Naive thymus-derived CD4-positive, alpha-beta T cell (primary cell): ENCODE measurements at regions not wholly inside any gene's neighbourhood (a gene's known extent, or its start where the extent isn't known, plus 50 kb on each side); places are given as distances from the start of the nearest gene placed in this dataset.

ENCODE experiments used
- ATAC-seq: fragments of 150-1000 bp; cut with Tn5 transposase; 2 replicates; pipeline ENCODE4 v1.10.0; 2021; ENCODE audit warnings: mild to moderate bottlenecking, moderate library complexity
- CTCF ChIA-PET: fragments of 350-600 bp; sonication (Branson Sonifier 250); formaldehyde crosslinking; loops from one replicate; lab custom pipeline; 2021; ENCODE audit warnings: antibody characterized with exemption; lab: Charles Lee
- POLR2A ChIA-PET: fragments of 350-600 bp; sonication (Branson Sonifier 250); formaldehyde crosslinking; loops from one replicate; lab custom pipeline; 2021; ENCODE audit warnings: antibody characterized with exemption, inconsistent platforms; lab: Charles Lee
- DNase-seq, 9 donors: peaks; one replicate each; pipeline versions ENCODE4 v3.0.0 to v3.0.0-alpha.2; 2020 to 2022; ENCODE audit warnings: mixed read lengths in 1 of 9
- H3K27ac ChIP-seq: one replicate; pipeline ENCODE4 v1.7.0; 2013; ENCODE audit warnings: mild to moderate bottlenecking, low read depth, low read length, moderate library complexity
- H3K27me3 ChIP-seq, 2 donors: one replicate each; pipeline ENCODE4 v1.7.0; 2013; ENCODE audit warnings: low read length in 2 of 2, mild to moderate bottlenecking in 2 of 2, moderate library complexity in 2 of 2; ENCODE audit not compliant: control insufficient read depth in 2 of 2, insufficient read depth in 2 of 2
- H3K36me3 ChIP-seq, 3 experiments: 1 replicate in 2 of 3; 2 replicates in 1 of 3; pipeline ENCODE4 v1.7.0; 2013; ENCODE audit warnings: low read length in 3 of 3, mild to moderate bottlenecking in 3 of 3, moderate library complexity in 1 of 3; ENCODE audit not compliant: insufficient read depth in 3 of 3, control insufficient read depth in 2 of 3
- H3K4me1 ChIP-seq, 2 donors: one replicate each; pipeline ENCODE4 v1.7.0; 2013; ENCODE audit warnings: low read length in 2 of 2, mild to moderate bottlenecking in 2 of 2, moderate library complexity in 1 of 2; ENCODE audit not compliant: control insufficient read depth in 2 of 2, insufficient read depth in 2 of 2
- H3K4me3 ChIP-seq: 2 replicates; pipeline ENCODE4 v1.7.0; 2013; ENCODE audit warnings: mild to moderate bottlenecking, low read length
- H3K9me3 ChIP-seq, 3 experiments: 1 replicate in 2 of 3; 2 replicates in 1 of 3; pipeline ENCODE4 v1.7.0; 2013; ENCODE audit warnings: low read length in 3 of 3; ENCODE audit not compliant: control insufficient read depth in 2 of 3
- H3K27ac Mint-ChIP-seq, 9 donors: one replicate each; pipeline ENCODE4 v1.8.0; 2020 to 2022; ENCODE audit warnings: mixed read lengths in 9 of 9, mild to moderate bottlenecking in 8 of 9, moderate library complexity in 5 of 9, inconsistent platforms in 2 of 9
- H3K27me3 Mint-ChIP-seq, 5 donors: one replicate each; pipeline ENCODE4 v1.8.0; 2021 to 2022; ENCODE audit warnings: mixed read lengths in 5 of 5, mild to moderate bottlenecking in 1 of 5
- H3K36me3 Mint-ChIP-seq, 5 donors: one replicate each; pipeline ENCODE4 v1.8.0; 2020 to 2022; ENCODE audit warnings: mixed read lengths in 5 of 5, mild to moderate bottlenecking in 3 of 5, inconsistent platforms in 1 of 5
- H3K4me1 Mint-ChIP-seq, 7 donors: one replicate each; pipeline ENCODE4 v1.8.0; 2020 to 2022; ENCODE audit warnings: mixed read lengths in 7 of 7, mild to moderate bottlenecking in 3 of 7, inconsistent platforms in 1 of 7
- H3K4me3 Mint-ChIP-seq, 10 donors: one replicate each; pipeline ENCODE4 v1.8.0; 2020 to 2022; ENCODE audit warnings: mild to moderate bottlenecking in 10 of 10, mixed read lengths in 10 of 10, moderate library complexity in 6 of 10, inconsistent platforms in 2 of 10
- H3K9me3 Mint-ChIP-seq, 11 donors: one replicate each; pipeline ENCODE4 v1.8.0; 2020 to 2022; ENCODE audit warnings: mixed read lengths in 11 of 11, mild to moderate bottlenecking in 4 of 11, inconsistent platforms in 1 of 11, moderate library complexity in 1 of 11
- intact Hi-C, 2 donors: fragments of 100-400 bp; cut with micrococcal nuclease; formaldehyde crosslinking; loops; one replicate each; pipeline ENCODE4 v1.15.1; 2023

DNA sequence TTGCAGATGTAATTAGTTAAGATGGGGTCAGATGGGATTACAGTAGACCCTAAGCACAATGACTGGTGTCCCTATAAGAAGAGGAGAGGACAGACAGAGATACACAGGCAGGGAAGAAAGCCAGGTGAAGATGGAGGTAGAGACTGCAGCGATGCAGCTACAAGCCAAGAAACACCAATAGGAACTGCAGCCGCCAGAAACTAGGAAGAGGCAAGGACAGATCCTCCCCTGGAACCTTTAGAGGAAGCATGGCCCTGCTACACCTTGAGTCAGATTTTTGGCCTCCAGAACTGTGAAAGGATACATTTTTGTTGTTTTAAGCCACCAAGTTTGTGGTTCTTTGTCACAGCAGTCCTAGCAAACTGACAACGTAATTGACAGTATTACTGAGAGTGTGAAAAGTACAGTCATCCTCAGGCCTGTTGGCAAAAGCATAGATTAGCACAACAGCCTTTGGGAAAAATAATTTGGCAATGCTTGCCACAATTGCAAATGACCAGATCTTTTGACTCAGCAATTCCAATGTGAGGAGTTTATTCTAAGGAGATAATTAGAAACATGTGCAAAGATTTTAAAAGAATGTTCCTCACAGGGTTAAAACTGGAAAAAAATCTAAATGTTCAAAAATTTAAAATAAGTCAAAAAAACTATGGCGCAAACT lies 82.6 kb upstream of the TJP1 start:
- H3K9me3 ChIP-seq, result no peaks in the 10 kb centered on the region
- H3K36me3 ChIP-seq, result no peaks in the 10 kb centered on the region
- POLR2A ChIA-PET, result no interaction called here
- H3K4me1 Mint-ChIP-seq, result no peaks in the 10 kb centered on the region
- H3K27ac Mint-ChIP-seq, result no peak overlapping the region
- H3K27me3 Mint-ChIP-seq, result peaks cover 4 to 47% (median 41%) of the 10 kb centered on the region in 5 donors
- no peak overlapping the region for H3K4me3 Mint-ChIP-seq
- no peaks in the 10 kb centered on the region for H3K4me1 ChIP-seq
- no peaks in the 10 kb centered on the region for H3K36me3 Mint-ChIP-seq
- no peak for DNase-seq
- peaks cover 0 to 12% (median 1%) of the 10 kb centered on the region in 11 donors for H3K9me3 Mint-ChIP-seq
- no peak overlapping the region for H3K4me3 ChIP-seq
- no peak for ATAC-seq
- H3K27me3 ChIP-seq, result no peaks in the 10 kb centered on the region
- H3K27ac ChIP-seq, result no peak overlapping the region
- intact Hi-C loops, result no loop called here
- CTCF ChIA-PET, result no interaction called here

DNA sequence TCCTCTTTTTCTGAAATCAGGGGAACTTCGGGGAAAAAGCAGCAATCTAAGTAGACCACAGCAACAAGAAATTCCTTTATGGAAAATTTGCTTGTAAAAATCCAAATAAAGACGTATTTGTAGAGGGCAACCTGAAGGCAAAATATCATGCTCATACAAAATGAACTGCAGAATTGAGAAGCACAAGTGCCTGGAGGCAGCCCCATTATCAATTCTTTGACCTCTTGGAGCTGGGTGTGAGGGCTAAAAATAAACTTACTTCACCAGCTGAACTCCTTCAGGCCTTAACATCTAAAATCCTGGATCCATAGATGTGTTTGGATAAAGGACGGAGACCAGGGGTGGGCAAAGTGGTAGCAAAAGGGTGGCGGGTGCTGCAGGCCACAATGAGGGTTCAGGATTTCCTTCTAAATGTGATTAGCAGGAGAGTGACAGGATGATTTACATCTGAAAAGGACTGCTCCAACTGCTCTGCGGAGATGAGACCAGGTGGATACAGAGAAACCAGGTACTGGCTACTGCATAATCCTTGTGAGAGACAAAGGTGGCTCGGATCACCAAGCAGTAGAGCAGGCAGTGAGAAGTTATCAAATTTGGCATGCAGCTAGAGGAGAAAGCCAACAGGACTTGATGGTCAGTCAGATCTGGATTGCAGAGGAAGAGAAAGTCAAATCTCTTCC lies 81.7 kb upstream of the TJP1 start:
- intact Hi-C loops, result no loop called here
- ChIA-PET CTCF (no interaction called here), POLR2A (no interaction called here)
- no peak overlapping the region for H3K4me3 Mint-ChIP-seq
- ATAC-seq (no peak), DNase-seq (no peak)
- H3K36me3 Mint-ChIP-seq, result no peaks in the 10 kb centered on the region
- peaks cover 0 to 15% (median 0%) of the 10 kb centered on the region in 11 donors for H3K9me3 Mint-ChIP-seq
- H3K27me3 Mint-ChIP-seq, result peaks cover 4 to 48% (median 45%) of the 10 kb centered on the region in 5 donors
- Histone ChIP-seq H3K9me3 (no peaks in the 10 kb centered on the region), H3K4me1 (no peaks in the 10 kb centered on the region), H3K36me3 (no peaks in the 10 kb centered on the region), H3K4me3 (no peak overlapping the region), H3K27me3 (no peaks in the 10 kb centered on the region), H3K27ac (no peak overlapping the region)
- no peak overlapping the region for H3K27ac Mint-ChIP-seq
- no peaks in the 10 kb centered on the region for H3K4me1 Mint-ChIP-seq

DNA sequence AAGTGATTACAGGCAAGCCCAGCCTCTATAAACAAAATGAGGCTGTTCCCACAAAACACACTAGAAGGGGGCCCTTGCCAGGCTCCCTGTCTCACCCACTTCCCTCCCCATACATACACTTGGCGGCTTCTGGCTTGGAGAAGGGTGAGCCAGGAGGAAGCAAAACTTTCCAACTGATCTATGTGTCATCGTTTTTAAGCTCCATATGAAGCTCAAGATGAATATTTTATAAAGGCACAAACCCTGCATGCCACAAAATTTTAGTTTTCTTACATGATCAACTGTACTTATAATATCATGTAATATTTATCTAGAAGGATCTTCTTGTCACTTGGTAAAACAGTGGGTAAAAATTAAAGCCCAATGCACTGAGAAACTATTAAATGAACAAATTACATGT lies 80.8 kb upstream of the TJP1 start:
- Histone ChIP-seq H3K27ac (no peak overlapping the region), H3K27me3 (no peaks in the 10 kb centered on the region), H3K4me3 (no peak overlapping the region), H3K9me3 (no peaks in the 10 kb centered on the region), H3K4me1 (no peaks in the 10 kb centered on the region), H3K36me3 (no peaks in the 10 kb centered on the region)
- Mint-ChIP-seq H3K4me1 (no peaks in the 10 kb centered on the region), H3K36me3 (peaks cover 0 to 3% (median 0%) of the 10 kb centered on the region in 5 donors), H3K27me3 (peaks cover 4 to 46% (median 44%) of the 10 kb centered on the region in 5 donors), H3K4me3 (no peak overlapping the region), H3K27ac (no peak overlapping the region), H3K9me3 (peaks cover 0 to 15% (median 4%) of the 10 kb centered on the region in 11 donors)
- intact Hi-C loops, result no loop called here
- DNase-seq (no peak), ATAC-seq (no peak)
- CTCF ChIA-PET, result no interaction called here
- POLR2A ChIA-PET, result no interaction called here

GRCh38 chr15:29900237-29901189 lies 78.2 kb upstream of the TJP1 start:
- peaks cover 6 to 24% (median 9%) of the 10 kb centered on the region in 11 donors for H3K9me3 Mint-ChIP-seq
- intact Hi-C loops, result no loop called here
- DNase-seq (no peak), ATAC-seq (no peak)
- Histone ChIP-seq H3K36me3 (no peaks in the 10 kb centered on the region), H3K4me1 (no peaks in the 10 kb centered on the region), H3K27me3 (no peaks in the 10 kb centered on the region), H3K9me3 (no peaks in the 10 kb centered on the region), H3K4me3 (no peak overlapping the region), H3K27ac (no peak overlapping the region)
- peaks cover 0 to 4% (median 0%) of the 10 kb centered on the region in 5 donors for H3K36me3 Mint-ChIP-seq
- peaks cover 4 to 43% (median 37%) of the 10 kb centered on the region in 5 donors for H3K27me3 Mint-ChIP-seq
- H3K4me1 Mint-ChIP-seq, result no peaks in the 10 kb centered on the region
- ChIA-PET POLR2A (interaction anchor here (0.6 kb wide), 1 partner anchor 75 kb away, joined by 3 read pairs; no protein-coding TSS in a partner anchor), CTCF (no interaction called here)
- no peak overlapping the region for H3K4me3 Mint-ChIP-seq
- no peak overlapping the region for H3K27ac Mint-ChIP-seq

GRCh38 chr15:29896062-29896461 lies 73.8 kb upstream of the TJP1 start:
- no peaks in the 10 kb centered on the region for H3K9me3 ChIP-seq
- H3K27me3 Mint-ChIP-seq, result peaks cover 7 to 32% (median 19%) of the 10 kb centered on the region in 5 donors
- intact Hi-C loops, result no loop called here

DNA sequence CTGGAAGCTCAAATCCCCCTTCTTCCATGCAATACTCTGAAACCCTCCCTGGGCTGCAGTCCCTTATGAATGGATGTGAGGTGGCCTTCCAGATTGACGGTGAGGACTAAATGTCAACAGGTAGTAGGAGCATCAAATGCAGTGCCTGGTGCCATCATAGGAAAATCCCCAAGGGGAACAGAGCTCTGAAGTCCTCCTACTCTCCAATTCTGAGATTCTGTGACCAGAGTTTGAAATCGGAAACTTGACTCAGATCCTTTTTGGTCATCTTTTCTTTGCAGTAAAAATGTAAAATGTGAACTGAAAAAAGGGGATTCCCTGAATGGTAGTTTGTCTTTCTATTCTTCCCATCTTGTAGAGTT lies 68.8 kb upstream of the TJP1 start:
- no peak overlapping the region for H3K27ac ChIP-seq
- ATAC-seq (no peak), DNase-seq (no peak)
- H3K36me3 Mint-ChIP-seq, result no peaks in the 10 kb centered on the region
- H3K4me3 ChIP-seq, result no peak overlapping the region
- H3K27me3 Mint-ChIP-seq, result peaks cover 4 to 29% (median 22%) of the 10 kb centered on the region in 5 donors
- intact Hi-C loops, result no loop called here
- H3K4me1 Mint-ChIP-seq, result no peaks in the 10 kb centered on the region
- H3K27me3 ChIP-seq, result no peaks in the 10 kb centered on the region
- H3K9me3 Mint-ChIP-seq, result peaks cover 0 to 8% (median 1%) of the 10 kb centered on the region in 11 donors
- no peak overlapping the region for H3K4me3 Mint-ChIP-seq
- H3K9me3 ChIP-seq, result no peaks in the 10 kb centered on the region
- no peak overlapping the region for H3K27ac Mint-ChIP-seq
- POLR2A ChIA-PET, result no interaction called here
- H3K36me3 ChIP-seq, result no peaks in the 10 kb centered on the region
- CTCF ChIA-PET, result no interaction called here
- no peaks in the 10 kb centered on the region for H3K4me1 ChIP-seq

More at GRCh38 chr15:29896062-29896461, 73.8 kb upstream of the TJP1 start:
- Mint-ChIP-seq H3K27ac (no peak overlapping the region), H3K4me3 (no peak overlapping the region), H3K36me3 (peaks cover 0 to 4% (median 0%) of the 10 kb centered on the region in 5 donors), H3K4me1 (no peaks in the 10 kb centered on the region), H3K9me3 (peaks cover 6 to 29% (median 13%) of the 10 kb centered on the region in 11 donors)
- no peak for DNase-seq
- Histone ChIP-seq H3K4me3 (no peak overlapping the region), H3K27me3 (no peaks in the 10 kb centered on the region), H3K27ac (no peak overlapping the region), H3K36me3 (no peaks in the 10 kb centered on the region), H3K4me1 (no peaks in the 10 kb centered on the region)
- ChIA-PET CTCF (no interaction called here), POLR2A (no interaction called here)
- no peak for ATAC-seq
